ENCODE measurements at regions not wholly inside any gene's neighbourhood (a gene's known extent, or its start where the extent isn't known, plus 50 kb on each side); places are given as distances from the start of the nearest gene placed in this dataset.

DNA sequence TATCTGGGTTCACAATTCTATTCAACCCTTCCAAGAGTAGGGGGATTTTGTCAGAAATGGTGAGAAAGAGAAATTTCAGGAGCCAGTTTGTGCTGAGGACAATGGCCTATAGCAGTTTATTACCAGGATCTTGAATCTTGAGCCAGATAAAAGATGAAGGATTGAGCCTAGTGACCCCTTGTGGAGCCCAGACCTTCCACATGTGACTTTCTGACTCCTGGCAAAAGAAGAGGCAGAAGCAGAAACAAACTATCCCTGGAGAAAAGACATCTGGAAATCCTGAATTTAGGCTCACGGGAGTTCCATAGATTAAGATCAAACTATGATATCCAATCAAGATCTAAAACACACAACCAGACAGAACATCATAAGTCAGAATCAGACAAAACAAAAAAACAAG, 60.9 kb upstream of the CHRM2 start:
- no peak for DNase-seq (ENCODE audit: low read depth)

DNA sequence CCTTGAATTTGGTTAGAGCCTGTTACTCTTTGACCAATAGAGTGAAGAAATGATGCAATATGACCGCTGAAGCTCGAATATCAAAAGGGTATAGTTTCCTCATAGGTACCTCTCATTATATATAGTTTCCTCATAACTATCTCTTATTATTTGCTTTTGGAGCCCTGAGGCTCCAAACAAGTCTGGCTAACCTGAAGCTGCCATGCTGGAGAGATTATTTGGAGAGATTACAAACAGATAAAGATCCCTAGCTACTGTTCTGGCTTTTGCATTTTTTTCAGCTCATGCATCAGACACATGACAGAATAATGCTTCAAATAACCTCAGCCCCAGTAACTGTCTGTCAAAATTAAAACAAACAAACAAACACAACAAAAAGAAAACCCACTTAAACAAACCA, 65.4 kb upstream of the CHRM2 start:
- no peak for DNase-seq (ENCODE audit: low read depth)

GRCh38 chr7:136783934-136784333, 84.5 kb upstream of the CHRM2 start:
- DNase-seq (ENCODE audit: low read depth) = no peak

GRCh38 chr7:136741941-136742340, 126.5 kb upstream of the CHRM2 start:
- DNase-seq (ENCODE audit: low read depth) = peak; percentile 79

GRCh38 chr7:136728945-136729344, 139.5 kb upstream of the CHRM2 start:
- peak; percentile 40 for DNase-seq (ENCODE audit: low read depth)

DNA sequence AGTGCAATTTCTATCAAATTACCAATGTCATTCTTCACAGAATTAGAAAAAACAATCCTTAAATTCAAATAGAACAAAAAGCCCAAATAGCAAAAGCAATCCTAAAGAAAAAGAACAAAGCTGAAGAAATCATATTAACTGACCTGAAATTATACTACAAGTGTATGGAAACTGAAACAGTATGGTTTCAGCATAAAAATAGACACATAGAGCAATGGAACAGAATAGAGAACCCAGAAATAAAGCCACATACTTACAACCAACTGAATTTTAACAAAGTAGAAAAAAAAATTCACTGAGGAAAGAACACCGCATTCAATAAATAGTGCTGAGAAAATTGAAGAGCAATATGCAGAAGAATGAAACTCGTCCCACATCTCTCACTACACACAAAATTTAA, 142.0 kb upstream of the CHRM2 start:
- no peak for DNase-seq (ENCODE audit: low read depth)

DNA sequence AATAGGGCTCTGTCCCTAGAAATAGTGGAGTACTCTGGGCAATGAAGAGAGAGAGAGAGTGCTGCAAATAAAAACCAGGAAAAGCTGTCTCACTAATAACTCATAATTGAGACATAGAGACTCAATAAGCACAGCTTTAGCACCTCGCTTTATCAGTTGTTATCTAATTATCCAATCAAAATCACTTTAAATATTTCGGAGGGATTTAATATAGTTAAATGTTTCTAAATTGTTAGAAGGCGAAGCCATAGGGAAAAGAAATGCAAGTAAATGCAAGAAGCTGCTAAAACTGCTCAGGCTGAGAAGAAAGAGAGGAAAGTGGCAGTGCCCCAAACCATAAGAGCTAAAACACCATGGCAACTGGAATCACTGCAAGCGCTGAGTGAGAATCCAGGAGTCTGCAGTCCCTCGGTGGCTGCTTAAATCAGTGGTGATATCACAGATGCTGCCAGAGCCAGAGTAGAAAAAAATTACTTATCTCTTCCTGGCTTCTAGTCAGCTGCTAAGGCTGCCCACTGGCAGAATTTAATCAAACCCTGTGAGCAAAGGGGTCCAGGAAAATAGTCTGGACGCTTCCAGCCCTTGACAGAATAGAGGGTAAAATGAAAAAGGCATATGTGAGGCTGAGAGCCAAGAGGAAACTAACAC, 150.4 kb upstream of the CHRM2 start:
- DNase-seq (ENCODE audit: low read depth) = no peak

DNA sequence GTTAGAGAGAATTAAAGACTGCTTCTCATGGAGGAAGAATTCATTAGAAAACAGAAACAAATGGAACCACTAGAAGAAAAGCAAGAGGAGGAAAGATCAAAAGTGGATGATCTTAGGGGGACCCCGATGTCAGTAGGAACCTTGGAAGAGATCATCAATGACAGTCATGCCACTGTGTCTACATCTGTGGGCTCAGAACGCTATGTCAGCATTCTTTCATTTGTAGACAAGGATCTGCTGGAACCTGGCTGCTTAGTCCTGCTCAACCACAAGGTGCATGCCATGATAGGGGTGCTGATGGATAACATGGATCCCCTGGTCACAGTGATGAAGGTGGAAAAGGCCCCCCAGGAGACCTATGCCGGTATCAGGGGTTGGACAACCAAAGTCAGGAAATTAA, 154.4 kb upstream of the CHRM2 start:
- DNase-seq (ENCODE audit: low read depth) = no peak

DNA sequence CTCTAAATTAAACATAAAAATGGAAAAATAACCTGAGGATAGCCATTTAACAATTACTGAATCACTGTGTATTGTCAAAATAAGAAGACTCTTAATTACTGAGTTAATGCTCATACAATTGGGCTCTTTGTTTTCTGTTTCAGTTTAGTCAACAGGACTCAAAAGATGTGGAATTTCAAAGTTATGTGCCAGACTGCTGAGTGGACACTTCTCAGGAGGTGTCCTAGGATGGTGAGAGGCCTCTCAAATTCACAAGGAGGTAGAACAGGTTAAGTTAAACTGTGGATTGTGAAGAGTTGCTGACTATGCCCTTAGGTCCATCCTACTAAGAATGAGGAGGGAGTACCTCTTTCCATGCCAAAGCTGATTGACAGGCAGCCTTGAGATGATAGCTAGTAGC, 157.7 kb upstream of the CHRM2 start:
- DNase-seq (ENCODE audit: low read depth) = no peak

DNA sequence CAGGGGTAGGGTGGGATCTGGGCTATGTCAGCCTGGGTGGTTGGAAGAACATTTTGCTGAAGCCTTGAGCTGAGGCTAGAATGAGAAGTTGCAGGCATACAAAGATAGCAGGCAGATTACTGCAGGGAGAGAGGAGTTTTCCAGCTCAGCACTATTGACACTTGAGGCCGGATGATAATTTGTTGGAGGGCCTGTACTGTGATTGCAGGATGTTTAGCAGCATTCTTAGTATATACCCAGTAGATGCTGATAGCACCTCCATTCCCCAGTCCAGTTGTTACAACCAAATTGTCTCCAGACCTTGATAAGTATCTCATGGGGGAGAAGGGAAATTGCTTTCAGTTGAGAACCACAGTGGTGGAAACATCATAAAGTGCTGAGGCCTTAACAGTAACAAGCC, 158.6 kb upstream of the CHRM2 start:
- DNase-seq (ENCODE audit: low read depth) = no peak

- no peak for DNase-seq (ENCODE audit: low read depth)
Observed at GRCh38 chr7:136702913-136703312, 165.5 kb upstream of the CHRM2 start.

GRCh38 chr7:136698977-136699376, 169.5 kb upstream of the CHRM2 start:
- DNase-seq (ENCODE audit: low read depth) = no peak

DNA sequence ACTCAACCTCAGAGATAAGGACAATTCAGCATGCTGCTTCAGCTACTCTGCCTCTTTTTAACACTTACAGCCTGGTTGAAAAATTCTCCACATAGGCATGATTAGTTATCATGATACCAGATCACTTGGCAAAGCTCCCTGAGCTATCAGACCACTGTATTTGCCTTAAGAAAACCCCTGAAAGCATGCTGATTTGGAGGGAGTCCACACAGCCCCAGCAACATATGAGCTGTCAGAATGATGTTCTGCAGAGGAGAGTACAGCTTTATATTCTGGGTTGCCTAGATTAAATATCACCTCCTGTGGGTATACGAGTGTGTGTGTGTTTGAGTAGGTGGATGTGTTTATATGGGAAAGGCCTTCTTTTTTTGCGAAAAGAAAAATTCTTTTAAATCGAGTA, 170.2 kb upstream of the CHRM2 start:
- DNase-seq (ENCODE audit: low read depth) = no peak

- no peak for DNase-seq (ENCODE audit: low read depth)
Observed at GRCh38 chr7:136697271-136697670, 171.2 kb upstream of the CHRM2 start.

- no peak for DNase-seq (ENCODE audit: low read depth)
Observed at GRCh38 chr7:136693166-136694119, 175.0 kb upstream of the CHRM2 start.

- no peak for DNase-seq (ENCODE audit: low read depth)
Observed at GRCh38 chr7:136692221-136692620, 176.2 kb upstream of the CHRM2 start.

- DNase-seq (ENCODE audit: low read depth) = no peak
Observed at GRCh38 chr7:136688601-136689000, 179.9 kb upstream of the CHRM2 start.

- DNase-seq (ENCODE audit: low read depth) = peak; percentile 48
Observed at GRCh38 chr7:136687693-136688322, 180.6 kb upstream of the CHRM2 start.

DNA sequence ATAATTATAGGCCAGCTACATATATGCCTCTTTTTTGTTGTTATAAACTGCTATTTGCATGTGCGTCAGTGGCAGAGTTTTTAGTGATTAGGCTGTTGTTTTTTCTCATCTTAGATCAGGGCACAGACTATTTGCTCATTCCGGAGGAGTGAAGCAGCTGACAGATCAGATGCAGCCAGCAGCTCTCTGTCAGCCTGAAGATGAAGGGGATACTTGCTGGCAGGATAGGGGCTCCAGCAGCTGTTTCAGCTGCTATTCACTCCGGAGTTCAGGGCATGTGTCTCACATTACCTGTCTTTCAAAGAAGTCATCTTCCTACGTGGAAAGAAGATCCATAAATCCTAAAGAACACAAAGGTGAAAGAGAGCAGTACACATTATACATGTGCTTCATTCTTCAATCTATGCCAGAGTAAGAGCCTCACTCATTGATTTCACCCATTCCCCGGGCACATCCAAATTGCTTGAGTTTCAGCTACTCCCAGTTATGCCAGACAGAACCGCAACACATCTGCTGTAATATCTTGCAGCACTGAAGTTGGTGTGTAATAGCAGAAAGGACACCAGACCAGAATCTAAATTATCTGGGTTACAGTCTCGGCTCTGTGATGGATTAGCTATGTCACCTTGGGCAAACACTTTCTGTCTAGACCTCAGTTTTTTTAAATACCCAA, 182.8 kb upstream of the CHRM2 start:
- no peak for DNase-seq (ENCODE audit: low read depth)

DNA sequence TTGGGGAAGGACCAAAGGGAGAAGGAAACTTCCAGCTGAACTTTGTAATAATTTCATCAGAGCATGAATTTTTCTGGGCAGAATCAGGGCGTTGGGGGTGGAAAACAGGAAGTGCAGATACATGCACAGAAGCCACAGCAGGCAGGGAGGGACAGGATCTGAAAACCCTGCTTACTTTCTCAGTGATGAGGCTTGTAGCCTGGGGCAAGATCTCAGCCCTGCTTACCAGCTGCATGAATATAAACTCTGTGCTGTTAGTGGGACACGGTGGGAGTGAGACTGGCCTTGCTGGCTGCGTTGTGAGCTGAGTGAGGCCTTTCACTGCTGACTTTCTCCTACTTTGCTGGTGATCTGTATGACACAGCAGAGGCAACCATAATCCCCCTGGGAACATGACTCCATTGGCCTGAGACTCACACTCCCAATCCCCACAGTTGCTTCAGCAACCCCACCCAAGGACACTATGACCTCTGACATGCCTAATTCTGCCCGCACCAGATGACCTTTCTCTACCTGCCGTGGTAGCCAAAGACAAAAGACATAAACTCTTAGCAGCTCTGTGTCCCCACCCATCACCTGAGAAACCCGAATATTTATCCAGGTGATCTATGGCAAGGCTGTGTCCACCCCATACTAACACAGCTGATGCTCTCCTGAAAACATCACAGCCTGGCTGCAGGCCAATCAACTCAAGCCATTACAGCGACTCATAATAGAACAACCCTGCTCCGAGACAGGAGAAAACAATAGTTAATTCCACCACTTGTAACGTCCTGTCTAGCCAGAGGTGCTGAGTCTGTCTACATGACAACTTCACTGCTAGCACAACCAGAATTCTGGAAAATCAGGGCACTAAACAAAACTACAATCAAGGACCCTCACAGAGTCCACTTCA, 190.7 kb upstream of the CHRM2 start:
- DNase-seq (ENCODE audit: low read depth) = peak; percentile 58

DNA sequence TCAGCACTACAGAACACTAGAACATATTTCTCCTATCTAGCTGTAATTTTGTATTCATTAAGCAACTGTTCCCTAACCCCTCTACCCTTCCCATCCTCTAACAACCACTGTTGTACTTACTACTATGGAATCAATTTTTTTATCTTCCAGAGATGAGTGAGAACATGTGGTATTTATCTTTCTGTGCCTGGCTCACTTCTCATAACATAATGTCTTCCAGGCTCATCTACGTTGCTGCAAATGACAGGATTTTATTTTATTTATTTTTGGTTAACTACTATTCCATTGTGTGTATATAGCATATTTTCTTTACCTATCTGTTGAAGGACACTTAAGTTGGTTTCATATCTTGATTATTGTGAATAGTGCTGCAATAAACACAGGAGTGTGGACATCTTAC, 200.9 kb upstream of the CHRM2 start:
- no peak for DNase-seq (ENCODE audit: low read depth)
